Uterus (tissue), 3 donors: ENCODE measurements at regions not wholly inside any gene's neighbourhood (a gene's known extent, or its start where the extent isn't known, plus 50 kb on each side); places are given as distances from the start of the nearest gene placed in this dataset.

Source experiments
- DNase-seq, 2 donors: peaks; one replicate each; pipeline ENCODE4 v3.0.0-alpha.2; 2019 to 2020
- H3K27ac ChIP-seq, 2 donors: fragments of 200-600 bp; sonication (generic); 1 replicate in 1 of 2; 2 replicates in 1 of 2; pipeline ENCODE4 v1.5.1; 2016 to 2018
- H3K27me3 ChIP-seq, 2 donors: fragments of 200-600 bp; sonication (generic); one replicate each; pipeline ENCODE4 v1.5.1; 2018 to 2019; ENCODE audit warnings: control low read depth in 1 of 2
- H3K36me3 ChIP-seq, 2 donors: fragments of 200-600 bp; sonication (generic); one replicate each; pipeline ENCODE4 v1.5.1; 2019; ENCODE audit warnings: control low read depth in 1 of 2
- H3K4me1 ChIP-seq, 2 donors: fragments of 200-600 bp; sonication (generic); one replicate each; pipeline ENCODE4 v1.5.1; 2018 to 2019; ENCODE audit warnings: control low read depth in 1 of 2
- H3K4me3 ChIP-seq, 2 donors: fragments of 200-600 bp; sonication (generic); 1 replicate in 1 of 2; 2 replicates in 1 of 2; pipeline ENCODE4 v1.5.1; 2018 to 2019; ENCODE audit warnings: mild to moderate bottlenecking in 1 of 2
- H3K9me3 ChIP-seq, 2 donors: fragments of 200-600 bp; sonication (generic); one replicate each; pipeline ENCODE4 v1.5.1; 2019; ENCODE audit warnings: control low read depth in 1 of 2
- CTCF ChIP-seq, 4 experiments: fragments of 200-600 bp in 2 of 4; fragments of 450-650 bp in 2 of 4; sonication (generic) in 2 of 4; IDR thresholded peaks; one replicate each; pipeline ENCODE4 v1.5.1; 2016 to 2019; ENCODE audit warnings: antibody characterized with exemption in 4 of 4, mild to moderate bottlenecking in 2 of 4, moderate library complexity in 1 of 4
- POLR2A ChIP-seq, 2 donors: fragments of 450-650 bp; IDR thresholded peaks; one replicate each; pipeline ENCODE4 v1.6.1; 2016; ENCODE audit warnings: antibody characterized with exemption in 2 of 2, mild to moderate bottlenecking in 1 of 2, moderate library complexity in 1 of 2
- intact Hi-C: fragments of 100-400 bp; cut with DNase I; formaldehyde crosslinking; loops from one replicate; pipeline ENCODE4 v1.15.1; 2023; ENCODE audit warnings: low total_unique reads
- donor health status: DM: yes; HTN: yes; CAD: no.

- Histone ChIP-seq H3K27ac (no peak overlapping the region), H3K4me1 (no peaks in the 10 kb centered on the region), H3K4me3 (no peak overlapping the region), H3K36me3 (no peaks in the 10 kb centered on the region), H3K9me3 (no peaks in the 10 kb centered on the region), H3K27me3 (no peaks in the 10 kb centered on the region)
- intact Hi-C loops: no loop called here
- no peak for DNase-seq
- no peak for TF ChIP-seq POLR2A (IDR thresholded peaks at IDR 0.05)
- no peak for TF ChIP-seq CTCF (IDR thresholded peaks at IDR 0.05)
Measured at GRCh38 chr2:129189617-129190319, 789.7 kb upstream of the RAB6C start.

- Histone ChIP-seq H3K4me1 (no peaks in the 10 kb centered on the region), H3K27me3 (no peaks in the 10 kb centered on the region), H3K4me3 (no peak overlapping the region), H3K27ac (no peak overlapping the region), H3K9me3 (no peaks in the 10 kb centered on the region), H3K36me3 (no peaks in the 10 kb centered on the region)
- no peak for DNase-seq
- TF ChIP-seq CTCF (IDR thresholded peaks at IDR 0.05): no peak
- TF ChIP-seq POLR2A (IDR thresholded peaks at IDR 0.05): no peak
- intact Hi-C loops: no loop called here
Measured at GRCh38 chr2:129190494-129190893, 789.0 kb upstream of the RAB6C start.

GRCh38 chr2:129191530-129191929 is 787.9 kb upstream of the RAB6C start:
- no peaks in the 10 kb centered on the region for H3K27me3 ChIP-seq
- no peak overlapping the region for H3K4me3 ChIP-seq
- TF ChIP-seq POLR2A (IDR thresholded peaks at IDR 0.05) (no peak), CTCF (IDR thresholded peaks at IDR 0.05) (no peak)
- no peak overlapping the region for H3K27ac ChIP-seq
- no peaks in the 10 kb centered on the region for H3K36me3 ChIP-seq
- no peak for DNase-seq
- intact Hi-C loops: no loop called here
- H3K9me3 ChIP-seq: no peaks in the 10 kb centered on the region
- H3K4me1 ChIP-seq: no peaks in the 10 kb centered on the region

GRCh38 chr2:129192117-129192516 is 787.3 kb upstream of the RAB6C start:
- DNase-seq: no peak
- Histone ChIP-seq H3K4me3 (no peak overlapping the region), H3K9me3 (no peaks in the 10 kb centered on the region), H3K4me1 (no peaks in the 10 kb centered on the region), H3K27me3 (no peaks in the 10 kb centered on the region), H3K27ac (no peak overlapping the region), H3K36me3 (no peaks in the 10 kb centered on the region)
- intact Hi-C loops: no loop called here
- TF ChIP-seq POLR2A (IDR thresholded peaks at IDR 0.05) (no peak), CTCF (IDR thresholded peaks at IDR 0.05) (no peak)

- H3K4me3 ChIP-seq: no peak overlapping the region
- H3K27me3 ChIP-seq: no peaks in the 10 kb centered on the region
- no peaks in the 10 kb centered on the region for H3K36me3 ChIP-seq
- H3K27ac ChIP-seq: no peak overlapping the region
- no peak for DNase-seq
- no peaks in the 10 kb centered on the region for H3K9me3 ChIP-seq
- no peak for TF ChIP-seq CTCF (IDR thresholded peaks at IDR 0.05)
- TF ChIP-seq POLR2A (IDR thresholded peaks at IDR 0.05): no peak
- H3K4me1 ChIP-seq: no peaks in the 10 kb centered on the region
- intact Hi-C loops: no loop called here
Measured at GRCh38 chr2:129192841-129193253, 786.6 kb upstream of the RAB6C start.
